ENCODE measurements at regions not wholly inside any gene's neighbourhood (a gene's known extent, or its start where the extent isn't known, plus 50 kb on each side); places are given as distances from the start of the nearest gene placed in this dataset.

- TF ChIP-seq POLR2A (IDR thresholded peaks at IDR 0.05) (no peak), EP300 (IDR thresholded peaks at IDR 0.05) (no peak), POLR2AphosphoS5 (IDR thresholded peaks at IDR 0.05) (no peak)
- TF ChIP-seq, protein P1, sequence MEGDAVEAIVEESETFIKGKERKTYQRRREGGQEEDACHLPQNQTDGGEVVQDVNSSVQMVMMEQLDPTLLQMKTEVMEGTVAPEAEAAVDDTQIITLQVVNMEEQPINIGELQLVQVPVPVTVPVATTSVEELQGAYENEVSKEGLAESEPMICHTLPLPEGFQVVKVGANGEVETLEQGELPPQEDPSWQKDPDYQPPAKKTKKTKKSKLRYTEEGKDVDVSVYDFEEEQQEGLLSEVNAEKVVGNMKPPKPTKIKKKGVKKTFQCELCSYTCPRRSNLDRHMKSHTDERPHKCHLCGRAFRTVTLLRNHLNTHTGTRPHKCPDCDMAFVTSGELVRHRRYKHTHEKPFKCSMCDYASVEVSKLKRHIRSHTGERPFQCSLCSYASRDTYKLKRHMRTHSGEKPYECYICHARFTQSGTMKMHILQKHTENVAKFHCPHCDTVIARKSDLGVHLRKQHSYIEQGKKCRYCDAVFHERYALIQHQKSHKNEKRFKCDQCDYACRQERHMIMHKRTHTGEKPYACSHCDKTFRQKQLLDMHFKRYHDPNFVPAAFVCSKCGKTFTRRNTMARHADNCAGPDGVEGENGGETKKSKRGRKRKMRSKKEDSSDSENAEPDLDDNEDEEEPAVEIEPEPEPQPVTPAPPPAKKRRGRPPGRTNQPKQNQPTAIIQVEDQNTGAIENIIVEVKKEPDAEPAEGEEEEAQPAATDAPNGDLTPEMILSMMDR (IDR thresholded peaks at IDR 0.05) = no peak
These were observed 521.3 kb upstream of the JARID2 start for GRCh38 chr6:14724549-14724948.
